ENCODE measurements at regions not wholly inside any gene's neighbourhood (a gene's known extent, or its start where the extent isn't known, plus 50 kb on each side); places are given as distances from the start of the nearest gene placed in this dataset.

DNA sequence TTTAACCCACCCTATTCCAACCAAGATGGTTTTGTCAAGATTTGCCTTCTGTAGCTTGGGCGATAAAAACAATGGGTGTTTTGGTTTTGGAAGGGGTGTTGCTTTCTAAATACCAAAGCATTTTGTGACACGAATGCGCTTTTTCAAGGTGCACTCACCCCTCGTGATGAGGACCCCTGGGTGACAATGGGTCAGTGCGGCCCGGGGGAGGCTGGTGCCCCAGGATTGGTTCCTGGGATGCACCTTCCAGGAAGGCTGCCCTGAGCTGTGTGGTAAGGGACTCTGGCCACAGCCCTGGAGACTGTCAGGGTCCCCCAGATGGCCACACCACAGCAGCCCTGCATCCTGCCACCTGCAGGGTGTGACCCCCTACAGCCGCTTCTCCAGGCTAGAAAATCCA, 180.6 kb upstream of the MYL2 start:
- no peak for TF ChIP-seq YY1 (IDR thresholded peaks at IDR 0.05; ENCODE audit: insufficient read depth, insufficient read length)
- no peak for TF ChIP-seq ZNF274 (IDR thresholded peaks at IDR 0.05; ENCODE audit: low read depth, low read length)
- TF ChIP-seq SUZ12 (IDR thresholded peaks at IDR 0.05; ENCODE audit: extremely low read depth, insufficient read depth, insufficient read length) = no peak
